ENCODE measurements at regions not wholly inside any gene's neighbourhood (a gene's known extent, or its start where the extent isn't known, plus 50 kb on each side); places are given as distances from the start of the nearest gene placed in this dataset.

DNA sequence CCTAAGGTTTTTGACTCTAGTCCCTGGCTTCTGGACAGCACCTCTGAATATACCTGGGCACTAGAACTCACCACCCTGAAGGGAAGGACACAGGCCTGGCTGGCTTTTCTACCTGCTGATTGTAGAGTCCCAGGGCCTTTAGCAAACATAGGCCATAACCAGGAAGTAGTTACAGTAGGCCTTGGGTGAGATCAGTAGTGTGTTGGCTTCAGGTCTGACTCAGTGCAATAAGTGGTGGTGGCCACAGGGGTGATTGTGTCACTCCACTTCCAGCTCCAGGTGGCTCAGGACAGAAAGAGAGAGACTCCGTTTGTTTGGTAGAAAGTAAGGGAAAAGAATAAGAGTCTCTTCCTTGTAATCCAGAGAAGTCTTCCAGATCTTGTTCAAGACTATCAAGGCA, 101.7 kb upstream of the LGALSL start:
- 0 out of 4 replicates have a peak, but pooled peaks cover 0 to 4% of the 10 kb centered on the region in 2 experiments for H3K4me1 ChIP-seq (ENCODE audit: control insufficient read depth in 1 of 2, insufficient read depth in 2 of 2, low read depth in 1 of 2, low read length in 1 of 2)
- no peaks in the 10 kb centered on the region for H3K27me3 ChIP-seq (ENCODE audit: insufficient read depth)
- H2AFZ ChIP-seq (ENCODE audit: low read depth): no peak overlapping the region
- H3K9me2 ChIP-seq: no peaks in the 10 kb centered on the region
- H3K4me3 ChIP-seq (ENCODE audit: low read depth in 2 of 2, low read length in 1 of 2): no peak overlapping the region
- H3K36me3 ChIP-seq (replicated peaks in 1 of 2; ENCODE audit: control insufficient read depth in 1 of 2, insufficient read depth in 2 of 2, low read length in 1 of 2): no peaks in the 10 kb centered on the region
- H3K9ac ChIP-seq: no peak overlapping the region
- H3F3A ChIP-seq (replicated peaks; ENCODE audit: insufficient read depth): no peaks in the 10 kb centered on the region
- TF ChIP-seq YY1 (IDR thresholded peaks at IDR 0.05; ENCODE audit: low read depth) (no peak), FOXM1 (IDR thresholded peaks at IDR 0.05; ENCODE audit: low read depth) (no peak), NFIC (IDR thresholded peaks at IDR 0.05; ENCODE audit: borderline replicate concordance) (no peak), SIN3A (IDR thresholded peaks at IDR 0.05; ENCODE audit: borderline replicate concordance, low read depth, low read length) (no peak), MEF2A (IDR thresholded peaks at IDR 0.05; ENCODE audit: borderline replicate concordance, low read depth) (no peak), CHD2 (IDR thresholded peaks at IDR 0.05; ENCODE audit: low read length, partially characterized antibody) (no peak), TEAD4 (IDR thresholded peaks at IDR 0.05; ENCODE audit: borderline replicate concordance, insufficient read depth) (no peak), FOSL2 (IDR thresholded peaks at IDR 0.05; ENCODE audit: borderline replicate concordance, low read depth) (no peak), FOXJ3 (CRISPR knock-in tag; IDR thresholded peaks at IDR 0.05) (no peak), TAF1 (IDR thresholded peaks at IDR 0.05; ENCODE audit: borderline replicate concordance, low read depth, low read length) (no peak), EZH2phosphoT487 (IDR thresholded peaks at IDR 0.05; ENCODE audit: borderline replicate concordance, low read depth) (no peak), GABPA (IDR thresholded peaks at IDR 0.05; ENCODE audit: low read depth) (no peak), JUND (IDR thresholded peaks at IDR 0.05) (no peak), ELF1 (IDR thresholded peaks at IDR 0.05) (no peak), RXRA (IDR thresholded peaks at IDR 0.05; ENCODE audit: borderline replicate concordance, low read depth) (no peak)
- TF ChIP-seq, protein P1, sequence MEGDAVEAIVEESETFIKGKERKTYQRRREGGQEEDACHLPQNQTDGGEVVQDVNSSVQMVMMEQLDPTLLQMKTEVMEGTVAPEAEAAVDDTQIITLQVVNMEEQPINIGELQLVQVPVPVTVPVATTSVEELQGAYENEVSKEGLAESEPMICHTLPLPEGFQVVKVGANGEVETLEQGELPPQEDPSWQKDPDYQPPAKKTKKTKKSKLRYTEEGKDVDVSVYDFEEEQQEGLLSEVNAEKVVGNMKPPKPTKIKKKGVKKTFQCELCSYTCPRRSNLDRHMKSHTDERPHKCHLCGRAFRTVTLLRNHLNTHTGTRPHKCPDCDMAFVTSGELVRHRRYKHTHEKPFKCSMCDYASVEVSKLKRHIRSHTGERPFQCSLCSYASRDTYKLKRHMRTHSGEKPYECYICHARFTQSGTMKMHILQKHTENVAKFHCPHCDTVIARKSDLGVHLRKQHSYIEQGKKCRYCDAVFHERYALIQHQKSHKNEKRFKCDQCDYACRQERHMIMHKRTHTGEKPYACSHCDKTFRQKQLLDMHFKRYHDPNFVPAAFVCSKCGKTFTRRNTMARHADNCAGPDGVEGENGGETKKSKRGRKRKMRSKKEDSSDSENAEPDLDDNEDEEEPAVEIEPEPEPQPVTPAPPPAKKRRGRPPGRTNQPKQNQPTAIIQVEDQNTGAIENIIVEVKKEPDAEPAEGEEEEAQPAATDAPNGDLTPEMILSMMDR (IDR thresholded peaks at IDR 0.05): no peak
- WGBS (ENCODE audit: low lambda C conversion rate): 30% methylated on average over 1 of the region's 1 CpG
- DNase-seq: no peak
- H3K4me2 ChIP-seq: no peak overlapping the region
- H3K79me2 ChIP-seq (ENCODE audit: insufficient read depth): no peaks in the 10 kb centered on the region
- no peaks in the 10 kb centered on the region for H4K20me1 ChIP-seq (ENCODE audit: insufficient read depth)
- ChIA-PET CTCF (interaction anchor here (1.0 to 1.7 kb wide), 2 partner anchors 21 to 171 kb away, joined by 3 to 6 read pairs; no protein-coding TSS in a partner anchor), POLR2A (no interaction called here)
- no peak overlapping the region for H3K27ac ChIP-seq (ENCODE audit: low read depth in 2 of 2, low read length in 1 of 2)
- no peaks in the 10 kb centered on the region for H3K9me3 ChIP-seq

DNA sequence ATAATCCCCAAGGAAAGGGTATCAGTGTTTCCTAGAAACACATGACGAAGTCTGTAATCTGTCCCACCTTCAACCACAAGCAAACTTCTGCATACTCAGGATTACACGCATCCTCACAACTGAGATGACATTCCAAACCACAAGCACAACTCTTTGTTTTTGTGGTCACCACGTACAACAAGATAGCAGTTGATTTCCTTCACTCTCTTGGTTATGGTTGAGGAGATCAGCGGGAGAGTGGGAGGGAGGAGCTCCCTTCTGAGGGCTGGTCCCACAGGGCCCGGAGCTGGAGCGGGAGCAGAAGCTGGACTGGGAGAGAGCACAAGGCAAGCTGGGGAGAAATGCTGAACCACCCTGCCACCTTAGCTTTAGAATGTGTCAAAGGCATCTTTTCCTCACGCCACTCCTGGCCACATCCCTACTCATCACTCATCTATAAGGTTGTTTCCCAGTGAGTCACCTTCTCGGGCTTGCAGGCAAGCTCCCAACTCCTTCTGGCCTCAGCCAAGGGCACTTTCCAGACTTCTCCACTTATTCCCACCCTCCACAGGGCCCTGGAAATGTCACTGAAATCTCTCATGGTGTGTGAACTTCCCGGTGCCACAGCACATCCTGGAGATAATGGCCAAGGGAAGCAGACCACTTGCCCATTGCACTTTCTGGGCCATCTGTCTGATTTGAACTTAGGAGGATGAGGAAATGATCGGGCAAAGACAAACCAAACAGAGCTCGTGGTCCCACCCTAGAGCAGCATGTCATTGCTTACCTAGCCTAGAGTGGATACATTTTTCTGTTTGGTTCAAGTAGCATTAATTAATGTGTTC, 98.9 kb upstream of the LGALSL start:
- Histone ChIP-seq H3K36me3 (replicated peaks in 1 of 2; ENCODE audit: control insufficient read depth in 1 of 2, insufficient read depth in 2 of 2, low read length in 1 of 2) (no peaks in the 10 kb centered on the region), H2AFZ (ENCODE audit: low read depth) (peak overlapping the region; percentile 65; the same call in 1 of the 2 replicates), H3K27me3 (ENCODE audit: insufficient read depth) (no peaks in the 10 kb centered on the region), H3K4me1 (ENCODE audit: control insufficient read depth in 1 of 2, insufficient read depth in 2 of 2, low read depth in 1 of 2, low read length in 1 of 2) (peaks cover 4 to 9% of the 10 kb centered on the region in 2 experiments; a peak in 1 of 4 replicates), H4K20me1 (ENCODE audit: insufficient read depth) (no peaks in the 10 kb centered on the region), H3K4me3 (ENCODE audit: low read depth in 2 of 2, low read length in 1 of 2) (no peak overlapping the region), H3K9ac (no peak overlapping the region), H3K9me2 (no peaks in the 10 kb centered on the region), H3K79me2 (ENCODE audit: insufficient read depth) (no peaks in the 10 kb centered on the region), H3K4me2 (0 out of 2 replicates have a peak overlapping the region, but pooled peaks have one; percentile 24), H3K9me3 (no peaks in the 10 kb centered on the region), H3K27ac (ENCODE audit: low read depth in 2 of 2, low read length in 1 of 2) (0 out of 4 replicates have a peak overlapping the region, but pooled peaks of 1 of the 2 experiments have one; percentile 9), H3F3A (replicated peaks; ENCODE audit: insufficient read depth) (no peaks in the 10 kb centered on the region)
- 68% methylated on average over 11 of the region's 11 CpGs for WGBS (ENCODE audit: low lambda C conversion rate)
- no peak for DNase-seq
- TF ChIP-seq MXI1 (IDR thresholded peaks at IDR 0.05; ENCODE audit: low read depth, low read length) (no peak), MEF2A (IDR thresholded peaks at IDR 0.05; ENCODE audit: borderline replicate concordance, low read depth) (no peak), POLR2AphosphoS5 (IDR thresholded peaks at IDR 0.05; ENCODE audit: low read depth, low read length) (no peak), RXRA (IDR thresholded peaks at IDR 0.05; ENCODE audit: borderline replicate concordance, low read depth) (no peak), FOSL2 (IDR thresholded peaks at IDR 0.05; ENCODE audit: borderline replicate concordance, low read depth) (peak; percentile 28; the same call in 1 of the 2 replicates)
- TF ChIP-seq, protein P2, sequence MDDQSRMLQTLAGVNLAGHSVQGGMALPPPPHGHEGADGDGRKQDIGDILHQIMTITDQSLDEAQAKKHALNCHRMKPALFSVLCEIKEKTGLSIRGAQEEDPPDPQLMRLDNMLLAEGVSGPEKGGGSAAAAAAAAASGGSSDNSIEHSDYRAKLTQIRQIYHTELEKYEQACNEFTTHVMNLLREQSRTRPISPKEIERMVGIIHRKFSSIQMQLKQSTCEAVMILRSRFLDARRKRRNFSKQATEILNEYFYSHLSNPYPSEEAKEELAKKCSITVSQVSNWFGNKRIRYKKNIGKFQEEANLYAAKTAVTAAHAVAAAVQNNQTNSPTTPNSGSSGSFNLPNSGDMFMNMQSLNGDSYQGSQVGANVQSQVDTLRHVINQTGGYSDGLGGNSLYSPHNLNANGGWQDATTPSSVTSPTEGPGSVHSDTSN (IDR thresholded peaks at IDR 0.05): peak; percentile 46; the same call in 1 of the 2 replicates
- ChIA-PET CTCF (interaction anchor here (1.5 kb wide), 1 partner anchor 24 kb away, joined by 4 read pairs; no protein-coding TSS in a partner anchor), POLR2A (no interaction called here)

Data from SK-N-SH (cell line).